A549 (cell line): ENCODE measurements at regions not wholly inside any gene's neighbourhood (a gene's known extent, or its start where the extent isn't known, plus 50 kb on each side); places are given as distances from the start of the nearest gene placed in this dataset.

ENCODE experiments used
- ATAC-seq, 2 experiments: fragments of 200-7000 bp in 1 of 2; fragments of >200 bp in 1 of 2; cut with Nextera tagmentation in 1 of 2; cut with Tn5 transposase in 1 of 2; 3 replicates each; pipeline versions ENCODE4 v1.8.0 to v1.9.1; 2018 to 2020; ENCODE audit warnings: mild to moderate bottlenecking in 1 of 2, moderate library complexity in 1 of 2
- CTCF ChIA-PET: fragments of 300-600 bp; sonication (Branson Sonifier 250); formaldehyde crosslinking; extraction: SDS; loops from one replicate; lab custom pipeline; 2021; ENCODE audit warnings: antibody characterized with exemption, inconsistent platforms; lab: Yijun Ruan, JAX
- POLR2A ChIA-PET: fragments of 350-600 bp; formaldehyde crosslinking; extraction: SDS; loops from one replicate; lab custom pipeline; 2021; ENCODE audit warnings: antibody characterized with exemption, inconsistent platforms; lab: Yijun Ruan, JAX
- DNase-seq, 2 experiments: peaks; one replicate each; pipeline versions ENCODE4 v3.0.0 to v3.0.0-alpha.2; 2011 to 2016; ENCODE audit warnings: low read depth in 1 of 2, low spot score in 1 of 2
- FAIRE-seq: peaks from 2 replicates; lab custom pipeline; 2011; peaks lifted over from hg19 to GRCh38; lab: Jason Lieb, UNC
- H3K27ac ChIP-seq, 2 experiments: fragments of >200 bp; sonication (Bioruptor Twin); formaldehyde crosslinking; 3 replicates each; pipeline ENCODE4 v1.5.1; 2016 to 2017
- H3K4me1 ChIP-seq: fragments of >200 bp; sonication (Bioruptor Twin); formaldehyde crosslinking; 3 replicates; pipeline ENCODE4 v1.6.1; 2016
- H3K4me2 ChIP-seq: fragments of >200 bp; sonication (Bioruptor Twin); formaldehyde crosslinking; 3 replicates; pipeline ENCODE4 v1.6.1; 2016
- H3K4me3 ChIP-seq: fragments of >200 bp; sonication (Bioruptor Twin); formaldehyde crosslinking; 3 replicates; pipeline ENCODE4 v1.5.1; 2016
- H3K9me3 ChIP-seq: fragments of >200 bp; sonication (Bioruptor Twin); formaldehyde crosslinking; 3 replicates; pipeline ENCODE4 v1.6.1; 2016
- BCL3 ChIP-seq: fragments of >200 bp; sonication (Bioruptor Twin); formaldehyde crosslinking; IDR thresholded peaks from 3 replicates; pipeline ENCODE4 v1.6.1; 2016
- BHLHE40 ChIP-seq: IDR thresholded peaks from 2 replicates; pipeline ENCODE4 v1.6.1; 2012; ENCODE audit warnings: low read depth, low read length, inconsistent platforms
- CHD2 ChIP-seq: fragments of 150-350 bp; IDR thresholded peaks from 2 replicates; pipeline ENCODE4 v1.6.1; 2014; ENCODE audit warnings: low read length; ENCODE audit not compliant: partially characterized antibody
- ELK1 ChIP-seq: fragments of 150-350 bp; IDR thresholded peaks from 2 replicates; pipeline ENCODE4 v1.6.1; 2014; ENCODE audit warnings: low read depth, mild to moderate bottlenecking, low read length
- FOSB ChIP-seq: fragments of 250-450 bp; sonication (Bioruptor Pico); IDR thresholded peaks from 2 replicates; pipeline ENCODE4 v1.5.0; 2020; ENCODE audit warnings: mild to moderate bottlenecking, moderate library complexity
- HOXA7 ChIP-seq: fragments of 250-450 bp; sonication (Bioruptor Pico); IDR thresholded peaks from 2 replicates; pipeline ENCODE4 v1.5.0; 2020; ENCODE audit warnings: mild to moderate bottlenecking, moderate library complexity
- HOXB5 ChIP-seq: fragments of 250-450 bp; sonication (Bioruptor Pico); IDR thresholded peaks from 2 replicates; pipeline ENCODE4 v1.5.0; 2020; ENCODE audit warnings: mild to moderate bottlenecking, moderate library complexity
- JUN ChIP-seq, 2 experiments: fragments of >200 bp; sonication (Bioruptor Twin); formaldehyde crosslinking; IDR thresholded peaks; 2 replicates in 1 of 2; 3 replicates in 1 of 2; pipeline ENCODE4 v1.6.1; 2016 to 2017
- JUNB ChIP-seq: fragments of >200 bp; sonication (Bioruptor Twin); formaldehyde crosslinking; IDR thresholded peaks from 2 replicates; pipeline ENCODE4 v1.6.1; 2016
- KDM1A ChIP-seq: fragments of 200-600 bp; sonication (generic); IDR thresholded peaks from 2 replicates; pipeline ENCODE4 v1.6.1; 2016; ENCODE audit warnings: low read depth, mild to moderate bottlenecking
- KDM5A ChIP-seq: fragments of 200-600 bp; sonication (generic); IDR thresholded peaks from 2 replicates; pipeline ENCODE4 v1.6.1; 2016; ENCODE audit warnings: antibody characterized with exemption, mild to moderate bottlenecking
- MAFK ChIP-seq: fragments of 450-650 bp; IDR thresholded peaks from 2 replicates; pipeline ENCODE4 v1.6.1; 2014; ENCODE audit not compliant: partially characterized antibody
- MYC ChIP-seq: IDR thresholded peaks from 2 replicates; pipeline ENCODE4 v1.6.1; 2012; ENCODE audit warnings: mild to moderate bottlenecking, inconsistent platforms, low read length, improper control_type of control experiment, borderline replicate concordance
- NFE2L2 ChIP-seq: fragments of 150-350 bp; conservative IDR thresholded peaks from 2 replicates; pipeline ENCODE4 v1.6.1; 2014; ENCODE audit warnings: low read length
- NR3C1 ChIP-seq: fragments of >200 bp; sonication (Bioruptor Twin); formaldehyde crosslinking; IDR thresholded peaks from 3 replicates; pipeline ENCODE4 v1.6.1; 2017
- SMC3 ChIP-seq: fragments of >200 bp; sonication (Bioruptor Twin); formaldehyde crosslinking; IDR thresholded peaks from 3 replicates; pipeline ENCODE4 v1.6.1; 2018; ENCODE audit warnings: inconsistent platforms
- SREBF2 ChIP-seq: fragments of 450-650 bp; IDR thresholded peaks from 2 replicates; pipeline ENCODE4 v1.6.1; 2014; ENCODE audit warnings: mild to moderate bottlenecking, moderate library complexity
- TFCP2L1 ChIP-seq: fragments of 250-450 bp; sonication (Bioruptor Pico); IDR thresholded peaks from 2 replicates; pipeline ENCODE4 v1.5.0; 2021; ENCODE audit warnings: mild to moderate bottlenecking
- ZC3H11A ChIP-seq: fragments of 450-650 bp; IDR thresholded peaks from 2 replicates; pipeline ENCODE4 v1.6.1; 2014; ENCODE audit warnings: antibody characterized with exemption, mild to moderate bottlenecking
- ZFP36 ChIP-seq: fragments of 450-650 bp; IDR thresholded peaks from 2 replicates; pipeline ENCODE4 v1.6.1; 2014; ENCODE audit warnings: borderline replicate concordance; ENCODE audit not compliant: partially characterized antibody
- ZNF302 ChIP-seq: fragments of 250-450 bp; sonication (Bioruptor Pico); IDR thresholded peaks from 2 replicates; pipeline ENCODE4 v1.9.0; 2021; ENCODE audit warnings: inconsistent platforms, mild to moderate bottlenecking, moderate library complexity
- ZSCAN20 ChIP-seq: fragments of 250-450 bp; sonication (Bioruptor Pico); IDR thresholded peaks from 2 replicates; pipeline ENCODE4 v1.8.0; 2022; ENCODE audit warnings: mild to moderate bottlenecking, moderate library complexity
- WGBS: methylation state at CpG from one replicate; pipeline ENCODE4 v1.1.6; 2017; ENCODE audit errors: missing lambda C conversion rate; 5-methylcytosine and 5-hydroxymethylcytosine counted together
- TF ChIP-seq, protein P1 (sequence below): fragments of 200-600 bp; sonication (generic); IDR thresholded peaks from 2 replicates; pipeline ENCODE4 v1.6.1; 2016; ENCODE audit warnings: antibody characterized with exemption, mild to moderate bottlenecking, moderate library complexity

GRCh38 chrX:127057891-127058619 lies 238.5 kb downstream of the PRR32 start:
- Histone ChIP-seq H3K9me3 (no peaks in the 10 kb centered on the region), H3K4me3 (no peak overlapping the region), H3K27ac (no peak overlapping the region), H3K4me1 (no peaks in the 10 kb centered on the region), H3K4me2 (no peak overlapping the region)
- ChIA-PET CTCF (no interaction called here), POLR2A (no interaction called here)
- DNase-seq (no peak), FAIRE-seq (no peak), ATAC-seq (no peak)
- 2% methylated on average over 3 of the region's 3 CpGs for WGBS
- TF ChIP-seq BCL3 (no peak), FOSB (CRISPR knock-in tag) (no peak), KDM1A (no peak), HOXA7 (no peak), HOXB5 (CRISPR knock-in tag) (no peak), MYC (no peak), JUNB (no peak), BHLHE40 (no peak), NR3C1 (no peak), TFCP2L1 (CRISPR knock-in tag) (no peak), ZNF302 (CRISPR knock-in tag) (no peak), ZC3H11A (no peak), SMC3 (no peak)

DNA sequence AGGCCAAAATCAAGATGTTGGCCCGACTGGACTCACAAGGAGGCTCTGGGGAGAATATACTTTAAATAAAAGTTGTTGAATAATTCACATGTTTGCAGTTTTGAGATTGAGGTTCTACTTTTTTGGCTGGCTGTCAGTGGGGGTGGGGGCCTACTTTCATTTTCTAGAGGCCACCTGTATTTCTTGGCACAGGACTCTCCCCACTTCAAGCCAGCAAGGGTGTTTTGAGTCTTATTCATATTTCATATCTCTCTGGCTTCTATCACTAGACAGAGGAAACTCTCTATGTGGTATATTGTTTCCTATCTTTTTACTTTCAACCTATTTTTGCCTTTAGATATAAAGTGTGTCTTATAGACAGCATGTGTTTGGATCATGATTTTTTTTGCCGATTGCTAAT lies 266.4 kb downstream of the PRR32 start:
- no peaks in the 10 kb centered on the region for H3K9me3 ChIP-seq
- no peak for DNase-seq
- WGBS, result 27% methylated on average over 2 of the region's 2 CpGs
- no peak overlapping the region for H3K27ac ChIP-seq
- TF ChIP-seq KDM5A (no peak), ZFP36 (no peak), ZSCAN20 (CRISPR knock-in tag) (no peak), SREBF2 (no peak), MAFK (no peak), SMC3 (no peak), TFCP2L1 (CRISPR knock-in tag) (no peak), MYC (no peak), BCL3 (no peak), CHD2 (no peak), HOXA7 (no peak), JUN (IDR thresholded peaks at IDR 0.05) (no peak), NFE2L2 (no peak), ELK1 (no peak)
- TF ChIP-seq, protein P1, sequence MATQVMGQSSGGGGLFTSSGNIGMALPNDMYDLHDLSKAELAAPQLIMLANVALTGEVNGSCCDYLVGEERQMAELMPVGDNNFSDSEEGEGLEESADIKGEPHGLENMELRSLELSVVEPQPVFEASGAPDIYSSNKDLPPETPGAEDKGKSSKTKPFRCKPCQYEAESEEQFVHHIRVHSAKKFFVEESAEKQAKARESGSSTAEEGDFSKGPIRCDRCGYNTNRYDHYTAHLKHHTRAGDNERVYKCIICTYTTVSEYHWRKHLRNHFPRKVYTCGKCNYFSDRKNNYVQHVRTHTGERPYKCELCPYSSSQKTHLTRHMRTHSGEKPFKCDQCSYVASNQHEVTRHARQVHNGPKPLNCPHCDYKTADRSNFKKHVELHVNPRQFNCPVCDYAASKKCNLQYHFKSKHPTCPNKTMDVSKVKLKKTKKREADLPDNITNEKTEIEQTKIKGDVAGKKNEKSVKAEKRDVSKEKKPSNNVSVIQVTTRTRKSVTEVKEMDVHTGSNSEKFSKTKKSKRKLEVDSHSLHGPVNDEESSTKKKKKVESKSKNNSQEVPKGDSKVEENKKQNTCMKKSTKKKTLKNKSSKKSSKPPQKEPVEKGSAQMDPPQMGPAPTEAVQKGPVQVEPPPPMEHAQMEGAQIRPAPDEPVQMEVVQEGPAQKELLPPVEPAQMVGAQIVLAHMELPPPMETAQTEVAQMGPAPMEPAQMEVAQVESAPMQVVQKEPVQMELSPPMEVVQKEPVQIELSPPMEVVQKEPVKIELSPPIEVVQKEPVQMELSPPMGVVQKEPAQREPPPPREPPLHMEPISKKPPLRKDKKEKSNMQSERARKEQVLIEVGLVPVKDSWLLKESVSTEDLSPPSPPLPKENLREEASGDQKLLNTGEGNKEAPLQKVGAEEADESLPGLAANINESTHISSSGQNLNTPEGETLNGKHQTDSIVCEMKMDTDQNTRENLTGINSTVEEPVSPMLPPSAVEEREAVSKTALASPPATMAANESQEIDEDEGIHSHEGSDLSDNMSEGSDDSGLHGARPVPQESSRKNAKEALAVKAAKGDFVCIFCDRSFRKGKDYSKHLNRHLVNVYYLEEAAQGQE, result no peak
- POLR2A ChIA-PET, result no interaction called here
- no peaks in the 10 kb centered on the region for H3K4me1 ChIP-seq
- H3K4me2 ChIP-seq, result no peak overlapping the region
- no peak for ATAC-seq
- CTCF ChIA-PET, result no interaction called here
- FAIRE-seq, result no peak
- H3K4me3 ChIP-seq, result no peak overlapping the region
